ENCODE measurements at regions not wholly inside any gene's neighbourhood (a gene's known extent, or its start where the extent isn't known, plus 50 kb on each side); places are given as distances from the start of the nearest gene placed in this dataset.

DNA sequence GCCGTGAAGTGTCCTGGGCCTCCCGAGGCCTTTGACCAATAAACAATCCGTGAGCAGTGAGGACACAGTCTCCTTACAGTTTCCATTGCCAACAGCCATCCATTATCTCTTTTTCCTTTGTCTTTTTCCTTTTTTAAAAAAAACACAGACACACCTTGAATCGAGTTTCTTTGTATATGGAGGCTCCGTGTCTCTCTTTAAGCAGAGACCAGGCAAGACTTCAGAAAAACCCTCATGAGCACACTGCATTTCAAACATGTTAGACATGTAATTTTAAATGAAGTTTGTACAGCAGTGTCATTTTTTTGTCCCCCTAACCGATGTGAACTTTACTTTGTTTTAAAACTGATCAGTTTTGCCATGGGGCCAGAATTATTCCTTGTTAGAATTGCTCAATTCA, 111.1 kb downstream of the SPTSSA start:
- TF ChIP-seq CEBPB (IDR thresholded peaks at IDR 0.05) (no peak), TAF1 (IDR thresholded peaks at IDR 0.05; ENCODE audit: low read depth) (no peak), EGR1 (IDR thresholded peaks at IDR 0.05) (no peak), EP300 (IDR thresholded peaks at IDR 0.05; ENCODE audit: borderline replicate concordance) (no peak), YY1 (IDR thresholded peaks at IDR 0.05; ENCODE audit: low read depth) (no peak), NFIC (IDR thresholded peaks at IDR 0.05) (no peak), ZBTB7A (IDR thresholded peaks at IDR 0.05; ENCODE audit: low read depth) (no peak), CREB1 (IDR thresholded peaks at IDR 0.05; ENCODE audit: low read depth) (no peak), TEAD4 (IDR thresholded peaks at IDR 0.05) (no peak), FOXM1 (IDR thresholded peaks at IDR 0.05; ENCODE audit: borderline replicate concordance, low read depth) (no peak)
- TF ChIP-seq, protein P1, sequence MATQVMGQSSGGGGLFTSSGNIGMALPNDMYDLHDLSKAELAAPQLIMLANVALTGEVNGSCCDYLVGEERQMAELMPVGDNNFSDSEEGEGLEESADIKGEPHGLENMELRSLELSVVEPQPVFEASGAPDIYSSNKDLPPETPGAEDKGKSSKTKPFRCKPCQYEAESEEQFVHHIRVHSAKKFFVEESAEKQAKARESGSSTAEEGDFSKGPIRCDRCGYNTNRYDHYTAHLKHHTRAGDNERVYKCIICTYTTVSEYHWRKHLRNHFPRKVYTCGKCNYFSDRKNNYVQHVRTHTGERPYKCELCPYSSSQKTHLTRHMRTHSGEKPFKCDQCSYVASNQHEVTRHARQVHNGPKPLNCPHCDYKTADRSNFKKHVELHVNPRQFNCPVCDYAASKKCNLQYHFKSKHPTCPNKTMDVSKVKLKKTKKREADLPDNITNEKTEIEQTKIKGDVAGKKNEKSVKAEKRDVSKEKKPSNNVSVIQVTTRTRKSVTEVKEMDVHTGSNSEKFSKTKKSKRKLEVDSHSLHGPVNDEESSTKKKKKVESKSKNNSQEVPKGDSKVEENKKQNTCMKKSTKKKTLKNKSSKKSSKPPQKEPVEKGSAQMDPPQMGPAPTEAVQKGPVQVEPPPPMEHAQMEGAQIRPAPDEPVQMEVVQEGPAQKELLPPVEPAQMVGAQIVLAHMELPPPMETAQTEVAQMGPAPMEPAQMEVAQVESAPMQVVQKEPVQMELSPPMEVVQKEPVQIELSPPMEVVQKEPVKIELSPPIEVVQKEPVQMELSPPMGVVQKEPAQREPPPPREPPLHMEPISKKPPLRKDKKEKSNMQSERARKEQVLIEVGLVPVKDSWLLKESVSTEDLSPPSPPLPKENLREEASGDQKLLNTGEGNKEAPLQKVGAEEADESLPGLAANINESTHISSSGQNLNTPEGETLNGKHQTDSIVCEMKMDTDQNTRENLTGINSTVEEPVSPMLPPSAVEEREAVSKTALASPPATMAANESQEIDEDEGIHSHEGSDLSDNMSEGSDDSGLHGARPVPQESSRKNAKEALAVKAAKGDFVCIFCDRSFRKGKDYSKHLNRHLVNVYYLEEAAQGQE (IDR thresholded peaks at IDR 0.05; ENCODE audit: low read depth): no peak

DNA sequence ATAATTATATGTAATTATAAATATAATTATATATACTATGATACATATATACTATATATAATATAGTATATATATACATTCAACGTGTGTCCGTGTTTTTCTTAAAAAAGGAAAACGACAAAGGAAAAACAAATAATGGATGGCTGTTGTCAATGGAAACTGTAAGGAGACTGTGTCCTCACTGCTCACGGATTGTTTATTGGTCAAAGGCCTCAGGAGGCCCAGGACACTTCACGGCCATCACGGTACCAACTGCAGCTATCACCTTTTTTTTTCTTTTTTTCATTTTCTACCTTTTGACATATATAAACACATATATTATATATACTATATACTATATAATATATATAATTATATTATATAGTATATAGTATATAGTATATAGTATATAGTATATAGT, 113.4 kb downstream of the SPTSSA start:
- TF ChIP-seq TEAD4 (IDR thresholded peaks at IDR 0.05): no peak
- TF ChIP-seq TCF12 (IDR thresholded peaks at IDR 0.05; ENCODE audit: low read depth): no peak
- no peak for TF ChIP-seq CEBPB (IDR thresholded peaks at IDR 0.05)
- TF ChIP-seq, protein P1 (IDR thresholded peaks at IDR 0.05; ENCODE audit: low read depth): no peak

DNA sequence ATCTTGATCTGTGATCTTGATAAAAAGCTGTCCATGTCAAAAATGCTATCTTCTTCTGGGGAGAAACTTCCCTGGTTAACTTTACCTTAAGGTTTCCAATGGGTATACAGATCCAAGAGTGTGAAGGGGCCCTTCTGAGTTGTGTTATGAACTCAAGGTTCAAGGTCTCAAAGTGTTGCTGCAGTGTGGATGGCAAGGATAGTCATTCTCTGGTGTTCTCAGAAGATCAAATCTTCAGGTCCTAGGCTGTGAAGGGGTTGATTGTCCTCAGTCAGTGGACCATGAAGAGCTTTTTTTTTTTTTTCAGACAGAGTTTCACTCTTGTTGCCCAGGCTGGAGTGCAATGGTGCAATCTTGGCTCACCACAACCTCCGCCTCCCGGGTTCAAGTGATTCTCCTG, 114.4 kb downstream of the SPTSSA start:
- TF ChIP-seq TEAD4 (IDR thresholded peaks at IDR 0.05): no peak
- peak; percentile 9; the same call in 1 of the 2 replicates for TF ChIP-seq CEBPB (IDR thresholded peaks at IDR 0.05)
- TF ChIP-seq CREB1 (IDR thresholded peaks at IDR 0.05; ENCODE audit: low read depth): no peak
- TF ChIP-seq, protein P1 (IDR thresholded peaks at IDR 0.05; ENCODE audit: low read depth): no peak
- no peak for TF ChIP-seq FOXM1 (IDR thresholded peaks at IDR 0.05; ENCODE audit: borderline replicate concordance, low read depth)
- TF ChIP-seq, protein P2, sequence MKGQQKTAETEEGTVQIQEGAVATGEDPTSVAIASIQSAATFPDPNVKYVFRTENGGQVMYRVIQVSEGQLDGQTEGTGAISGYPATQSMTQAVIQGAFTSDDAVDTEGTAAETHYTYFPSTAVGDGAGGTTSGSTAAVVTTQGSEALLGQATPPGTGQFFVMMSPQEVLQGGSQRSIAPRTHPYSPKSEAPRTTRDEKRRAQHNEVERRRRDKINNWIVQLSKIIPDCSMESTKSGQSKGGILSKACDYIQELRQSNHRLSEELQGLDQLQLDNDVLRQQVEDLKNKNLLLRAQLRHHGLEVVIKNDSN (IDR thresholded peaks at IDR 0.05): no peak
- no peak for TF ChIP-seq ZBTB7A (IDR thresholded peaks at IDR 0.05; ENCODE audit: low read depth)

DNA sequence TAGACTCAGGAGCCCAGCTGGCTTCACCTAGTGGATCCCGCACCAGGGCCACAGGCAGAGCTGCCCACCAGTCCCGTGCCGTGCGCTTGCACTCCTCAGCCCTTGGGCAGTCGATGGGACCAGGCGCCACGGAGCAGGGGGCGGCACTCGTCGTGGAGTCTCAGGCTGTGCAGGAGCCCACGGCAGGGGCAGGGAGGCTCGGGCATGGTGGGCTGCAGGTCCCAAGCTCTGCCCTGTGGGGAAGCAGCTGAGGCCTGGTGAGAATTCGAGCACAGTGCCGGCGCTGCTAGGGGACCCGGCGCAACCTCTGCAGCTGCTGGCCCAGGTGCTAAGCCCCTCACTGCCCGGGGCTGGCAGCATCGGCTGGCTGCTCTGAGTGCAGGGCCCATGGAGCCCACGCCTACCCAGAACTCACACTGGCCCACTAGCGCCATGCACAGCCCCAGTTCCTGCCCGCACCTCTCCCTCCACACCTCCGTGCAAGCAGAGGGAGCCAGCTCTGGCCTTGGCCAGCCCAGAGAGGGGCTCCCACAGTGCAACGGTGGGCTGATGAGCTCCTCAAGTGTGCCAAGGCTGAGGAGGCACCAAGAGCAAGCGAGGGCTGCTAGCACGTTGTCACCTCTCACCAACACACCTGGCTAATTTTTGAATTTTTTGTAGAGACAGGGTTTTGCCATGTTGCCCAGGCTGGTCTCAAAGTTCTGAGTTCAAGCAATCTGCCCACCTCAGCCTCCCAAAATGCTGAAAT, 116.1 kb downstream of the SPTSSA start:
- no peak for TF ChIP-seq ZBTB7A (IDR thresholded peaks at IDR 0.05; ENCODE audit: low read depth)
- TF ChIP-seq, protein P2 (IDR thresholded peaks at IDR 0.05): no peak
- TF ChIP-seq CREB1 (IDR thresholded peaks at IDR 0.05; ENCODE audit: low read depth): no peak
- no peak for TF ChIP-seq TEAD4 (IDR thresholded peaks at IDR 0.05)
- TF ChIP-seq TAF1 (IDR thresholded peaks at IDR 0.05; ENCODE audit: low read depth): no peak
- no peak for TF ChIP-seq EP300 (IDR thresholded peaks at IDR 0.05; ENCODE audit: borderline replicate concordance)
- no peak for TF ChIP-seq RAD21 (IDR thresholded peaks at IDR 0.05; ENCODE audit: low read depth)
- TF ChIP-seq, protein P3, sequence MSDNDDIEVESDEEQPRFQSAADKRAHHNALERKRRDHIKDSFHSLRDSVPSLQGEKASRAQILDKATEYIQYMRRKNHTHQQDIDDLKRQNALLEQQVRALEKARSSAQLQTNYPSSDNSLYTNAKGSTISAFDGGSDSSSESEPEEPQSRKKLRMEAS (IDR thresholded peaks at IDR 0.05): no peak

DNA sequence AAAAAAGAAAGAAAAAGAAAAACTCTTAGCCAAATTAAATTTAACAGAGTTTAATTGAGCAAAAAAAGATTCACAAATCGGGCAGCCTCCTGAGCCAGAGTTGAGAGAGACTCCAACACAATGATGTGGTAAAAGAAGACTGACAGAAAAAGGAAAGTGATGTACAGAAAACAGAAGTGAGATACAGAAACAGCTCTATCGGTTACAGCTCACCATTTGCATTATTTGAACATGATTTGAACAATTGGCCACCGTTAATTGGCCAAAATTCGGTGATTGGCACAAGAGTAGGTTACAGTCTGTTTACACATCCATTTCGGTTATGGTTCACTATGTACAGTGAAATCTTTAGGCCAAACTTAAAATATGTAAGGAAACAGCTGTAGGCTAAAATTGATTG, 117.7 kb downstream of the SPTSSA start:
- TF ChIP-seq, protein P2 (IDR thresholded peaks at IDR 0.05): no peak
- TF ChIP-seq, protein P3 (IDR thresholded peaks at IDR 0.05): no peak
- TF ChIP-seq ZBTB7A (IDR thresholded peaks at IDR 0.05; ENCODE audit: low read depth) (no peak), RAD21 (IDR thresholded peaks at IDR 0.05; ENCODE audit: low read depth) (no peak), TAF1 (IDR thresholded peaks at IDR 0.05; ENCODE audit: low read depth) (no peak), YY1 (IDR thresholded peaks at IDR 0.05; ENCODE audit: low read depth) (no peak), CREB1 (IDR thresholded peaks at IDR 0.05; ENCODE audit: low read depth) (no peak), EP300 (IDR thresholded peaks at IDR 0.05; ENCODE audit: borderline replicate concordance) (no peak), TCF12 (IDR thresholded peaks at IDR 0.05; ENCODE audit: low read depth) (no peak), FOXM1 (IDR thresholded peaks at IDR 0.05; ENCODE audit: borderline replicate concordance, low read depth) (no peak), NFIC (IDR thresholded peaks at IDR 0.05) (no peak), CEBPB (IDR thresholded peaks at IDR 0.05) (no peak), TEAD4 (IDR thresholded peaks at IDR 0.05) (no peak), EGR1 (IDR thresholded peaks at IDR 0.05) (no peak)
- TF ChIP-seq, protein P1 (IDR thresholded peaks at IDR 0.05; ENCODE audit: low read depth): no peak
